ENCODE measurements at regions not wholly inside any gene's neighbourhood (a gene's known extent, or its start where the extent isn't known, plus 50 kb on each side); places are given as distances from the start of the nearest gene placed in this dataset.

DNA sequence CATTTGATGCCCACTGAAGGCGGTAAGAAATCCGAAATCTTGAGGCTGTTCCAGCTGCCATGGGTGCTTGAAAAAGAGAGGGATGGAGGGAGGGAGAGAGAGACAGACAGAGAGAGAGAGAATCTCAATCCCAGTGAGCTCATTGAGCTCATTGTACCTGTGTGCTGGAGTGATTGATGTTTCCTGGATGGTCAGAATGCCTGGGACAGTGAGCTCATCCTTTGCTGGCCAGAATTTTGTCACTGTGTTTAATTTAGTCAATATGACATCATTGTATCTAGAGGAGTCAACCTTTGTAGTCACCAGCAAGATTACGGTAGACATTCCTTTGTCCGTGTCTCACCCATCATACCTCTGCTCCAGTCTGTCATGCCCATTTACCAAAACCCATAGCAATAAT, 625.4 kb upstream of the POM121L12 start:
- no peak for TF ChIP-seq CTCF (IDR thresholded peaks at IDR 0.05)
- Histone ChIP-seq H3K4me3 (no peak overlapping the region), H3K36me3 (ENCODE audit: low read depth, missing control alignments) (no peaks in the 10 kb centered on the region), H3K9me3 (no peaks in the 10 kb centered on the region), H3K27ac (no peak overlapping the region), H3K27me3 (no peaks in the 10 kb centered on the region), H3K4me1 (no peaks in the 10 kb centered on the region)
- DNase-seq, result no peak
- WGBS, 2 donors, result 89 to 93% methylated on average over 4 of the region's 4 CpGs
- intact Hi-C loops (cut with DNase I; ENCODE audit: low total_unique reads), result no loop called here

- WGBS, 2 donors, result 81 to 82% methylated on average over 6 of the region's 6 CpGs
Measured at GRCh38 chr7:52406808-52407207, 628.6 kb upstream of the POM121L12 start.

GRCh38 chr7:52382731-52383130, 652.7 kb upstream of the POM121L12 start:
- intact Hi-C loops (cut with DNase I; ENCODE audit: low total_unique reads), result no loop called here
- no peaks in the 10 kb centered on the region for H3K9me3 ChIP-seq
- DNase-seq, result no peak
- TF ChIP-seq CTCF (IDR thresholded peaks at IDR 0.05) (no peak), POLR2A (IDR thresholded peaks at IDR 0.05) (no peak)
- no peaks in the 10 kb centered on the region for H3K4me1 ChIP-seq
- 91 to 92% methylated on average over 3 of the region's 3 CpGs for WGBS, 2 donors
- no peaks in the 10 kb centered on the region for H3K27me3 ChIP-seq
- no peak overlapping the region for H3K27ac ChIP-seq
- H3K36me3 ChIP-seq (ENCODE audit: low read depth, missing control alignments), result no peaks in the 10 kb centered on the region
- H3K4me3 ChIP-seq, result no peak overlapping the region

More at GRCh38 chr7:52406808-52407207, 628.6 kb upstream of the POM121L12 start:
- TF ChIP-seq POLR2A (IDR thresholded peaks at IDR 0.05), result no peak
- TF ChIP-seq CTCF (IDR thresholded peaks at IDR 0.05), result no peak
- DNase-seq, result no peak
- Histone ChIP-seq H3K27me3 (no peaks in the 10 kb centered on the region), H3K9me3 (no peaks in the 10 kb centered on the region), H3K36me3 (ENCODE audit: low read depth, missing control alignments) (no peaks in the 10 kb centered on the region), H3K4me3 (no peak overlapping the region), H3K27ac (no peak overlapping the region), H3K4me1 (no peaks in the 10 kb centered on the region)
- intact Hi-C loops (cut with DNase I; ENCODE audit: low total_unique reads), result no loop called here

DNA sequence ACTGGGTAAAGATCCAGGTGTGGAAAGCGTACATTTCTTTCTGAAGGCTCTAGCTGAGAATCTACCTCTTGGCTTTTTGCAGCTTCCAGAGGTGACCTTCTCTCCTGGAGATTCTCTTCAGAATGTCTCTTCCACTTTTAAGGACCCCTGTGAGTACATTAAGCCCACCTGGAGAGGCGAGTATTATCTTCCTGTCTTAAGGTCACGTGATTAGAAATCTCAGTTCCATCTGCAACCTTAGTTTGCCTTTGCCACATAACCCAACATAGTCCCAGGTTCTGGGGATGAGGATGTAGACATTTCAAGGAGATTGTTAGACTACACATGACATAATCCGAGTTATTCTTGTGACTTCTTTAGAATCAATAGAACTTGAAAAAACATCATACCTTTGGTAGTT, 665.5 kb upstream of the POM121L12 start:
- no peaks in the 10 kb centered on the region for H3K9me3 ChIP-seq
- TF ChIP-seq CTCF (IDR thresholded peaks at IDR 0.05) (no peak), POLR2A (IDR thresholded peaks at IDR 0.05) (no peak)
- whole genome bisulfite sequencing, 2 donors, result 88 to 92% methylated on average over 4 of the region's 4 CpGs
- no peaks in the 10 kb centered on the region for H3K36me3 ChIP-seq (ENCODE audit: low read depth, missing control alignments)
- H3K27me3 ChIP-seq, result no peaks in the 10 kb centered on the region
- intact Hi-C loops (cut with DNase I; ENCODE audit: low total_unique reads), result no loop called here
- no peak overlapping the region for H3K4me3 ChIP-seq
- no peak for DNase-seq
- no peak overlapping the region for H3K27ac ChIP-seq
- no peaks in the 10 kb centered on the region for H3K4me1 ChIP-seq

DNA sequence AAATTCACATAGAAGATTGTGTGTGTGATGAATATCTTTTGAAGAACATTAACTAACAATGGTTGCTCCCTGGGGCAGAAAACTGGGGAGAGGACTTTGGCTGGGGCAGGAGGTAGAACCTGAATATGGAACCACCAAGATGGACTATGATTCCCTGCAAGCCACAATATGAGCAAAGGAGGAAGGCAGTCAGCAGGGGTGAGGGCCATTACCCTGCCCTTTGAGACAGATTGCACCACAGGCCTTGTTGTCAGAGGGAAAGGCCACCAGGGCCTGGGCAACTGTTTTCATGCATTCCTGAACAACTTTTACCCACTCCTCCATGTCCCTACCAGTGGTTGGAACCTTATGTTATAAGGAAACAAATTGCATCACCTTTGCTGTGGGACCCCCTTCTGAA, 670.1 kb upstream of the POM121L12 start:
- Histone ChIP-seq H3K9me3 (no peaks in the 10 kb centered on the region), H3K4me3 (no peak overlapping the region), H3K27ac (no peak overlapping the region), H3K36me3 (ENCODE audit: low read depth, missing control alignments) (no peaks in the 10 kb centered on the region), H3K4me1 (no peaks in the 10 kb centered on the region), H3K27me3 (no peaks in the 10 kb centered on the region)
- DNase-seq, result no peak
- TF ChIP-seq CTCF (IDR thresholded peaks at IDR 0.05), result no peak
- TF ChIP-seq POLR2A (IDR thresholded peaks at IDR 0.05), result no peak
- intact Hi-C loops (cut with DNase I; ENCODE audit: low total_unique reads), result no loop called here

All from testis (tissue), 2 donors.